NCI-H82 (cell line): ENCODE measurements at regions not wholly inside any gene's neighbourhood (a gene's known extent, or its start where the extent isn't known, plus 50 kb on each side); places are given as distances from the start of the nearest gene placed in this dataset.
A peak's percentile ranks its signal among the peaks of the same experiment; 100 is the strongest.

Source experiments
- DNase-seq: peaks from one replicate; lab custom pipeline; 2025; lab: John Stamatoyannopoulos, UW

GRCh38 chr2:153420394-153420793 lies 58.2 kb downstream of the RPRM start:
- no peak for DNase-seq

GRCh38 chr2:153417077-153417476 lies 61.5 kb downstream of the RPRM start:
- DNase-seq, result no peak

GRCh38 chr2:153416071-153416470 lies 62.5 kb downstream of the RPRM start:
- peak; percentile 11 for DNase-seq

- peak; percentile 40 for DNase-seq
These were observed 69.7 kb downstream of the RPRM start for GRCh38 chr2:153408710-153409385.

GRCh38 chr2:153405196-153405595 lies 73.4 kb downstream of the RPRM start:
- no peak for DNase-seq

- DNase-seq, result no peak
These were observed 73.8 kb downstream of the RPRM start for GRCh38 chr2:153404792-153405191.

GRCh38 chr2:153403940-153404339 lies 74.6 kb downstream of the RPRM start:
- no peak for DNase-seq

- peak; percentile 17 for DNase-seq
These were observed 75.2 kb downstream of the RPRM start for GRCh38 chr2:153403352-153403751.

GRCh38 chr2:153394686-153395085 lies 83.9 kb downstream of the RPRM start:
- DNase-seq, result no peak

GRCh38 chr2:153394247-153394646 lies 84.3 kb downstream of the RPRM start:
- no peak for DNase-seq

- no peak for DNase-seq
These were observed 85.0 kb downstream of the RPRM start for GRCh38 chr2:153393518-153393917.

- peak; percentile 11 for DNase-seq
These were observed 87.4 kb downstream of the RPRM start for GRCh38 chr2:153391131-153391530.

GRCh38 chr2:153388246-153388645 lies 90.3 kb downstream of the RPRM start:
- peak; percentile 80 for DNase-seq

- DNase-seq, result peak; percentile 33
These were observed 91.4 kb downstream of the RPRM start for GRCh38 chr2:153387203-153387602.

GRCh38 chr2:153386481-153386897 lies 92.1 kb downstream of the RPRM start:
- peak; percentile 36 for DNase-seq

- DNase-seq, result no peak
These were observed 104.9 kb downstream of the RPRM start for GRCh38 chr2:153373510-153374279.

GRCh38 chr2:153360239-153360638 lies 118.3 kb downstream of the RPRM start:
- peak; percentile 91 for DNase-seq

GRCh38 chr2:153354377-153354776 lies 124.2 kb downstream of the RPRM start:
- DNase-seq, result no peak

GRCh38 chr2:153349603-153350002 lies 129.0 kb downstream of the RPRM start:
- DNase-seq, result no peak

GRCh38 chr2:153347818-153348495 lies 130.6 kb downstream of the RPRM start:
- DNase-seq, result no peak

- no peak for DNase-seq
These were observed 157.7 kb downstream of the RPRM start for GRCh38 chr2:153320879-153321278.

- no peak for DNase-seq
These were observed 167.1 kb downstream of the RPRM start for GRCh38 chr2:153311432-153311831.

GRCh38 chr2:153308466-153308865 lies 170.1 kb downstream of the RPRM start:
- DNase-seq, result no peak
